HL-60 (cell line): ENCODE measurements at regions not wholly inside any gene's neighbourhood (a gene's known extent, or its start where the extent isn't known, plus 50 kb on each side); places are given as distances from the start of the nearest gene placed in this dataset.

Source experiments
- CTCF ChIP-seq: IDR thresholded peaks from one replicate; pipeline ENCODE4 v1.5.1; 2011; ENCODE audit warnings: low read length, control low read depth, inconsistent platforms; ENCODE audit not compliant: insufficient read depth
- POLR2AphosphoS5 ChIP-seq: IDR thresholded peaks from 2 replicates; pipeline ENCODE4 v1.6.1; 2012; ENCODE audit warnings: low read depth

GRCh38 chr7:46720761-46721160 is 799.7 kb upstream of the IGFBP3 start:
- no peak for TF ChIP-seq CTCF
- no peak for TF ChIP-seq POLR2AphosphoS5
